Testis (tissue), 2 donors: ENCODE measurements at regions not wholly inside any gene's neighbourhood (a gene's known extent, or its start where the extent isn't known, plus 50 kb on each side); places are given as distances from the start of the nearest gene placed in this dataset.

Experiments
- POLR2A ChIP-seq: fragments of 450-650 bp; IDR thresholded peaks from one replicate; pipeline ENCODE4 v1.6.1; 2017; ENCODE audit warnings: antibody characterized with exemption, mild to moderate bottlenecking, moderate library complexity
- TF ChIP-seq, protein P1 (sequence below), 3 experiments: fragments of 450-650 bp in 2 of 3; fragments of 200-600 bp in 1 of 3; sonication (generic) in 1 of 3; IDR thresholded peaks; one replicate each; pipeline ENCODE4 v1.5.1; 2016 to 2019; ENCODE audit warnings: antibody characterized with exemption in 3 of 3, mild to moderate bottlenecking in 2 of 3, moderate library complexity in 1 of 3

DNA sequence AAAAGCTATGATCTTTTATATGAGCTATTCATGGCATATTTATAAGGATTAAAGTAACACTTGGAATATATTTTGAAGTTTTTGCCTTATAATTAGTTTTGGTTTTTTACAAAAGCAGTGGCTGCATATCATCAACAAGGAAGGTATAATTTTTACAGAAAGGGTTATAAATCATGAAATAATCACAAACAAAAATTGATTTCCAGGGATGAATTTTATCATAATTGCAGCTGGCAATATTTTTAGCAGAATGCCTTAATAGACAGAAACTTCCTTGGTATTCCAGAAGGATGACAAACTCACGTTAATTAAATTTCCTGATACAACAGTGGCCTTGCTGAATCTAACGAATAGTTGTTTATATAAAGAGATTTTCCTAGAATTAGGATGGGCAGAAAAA lies 260.5 kb upstream of the SLC39A10 start:
- TF ChIP-seq, protein P1, sequence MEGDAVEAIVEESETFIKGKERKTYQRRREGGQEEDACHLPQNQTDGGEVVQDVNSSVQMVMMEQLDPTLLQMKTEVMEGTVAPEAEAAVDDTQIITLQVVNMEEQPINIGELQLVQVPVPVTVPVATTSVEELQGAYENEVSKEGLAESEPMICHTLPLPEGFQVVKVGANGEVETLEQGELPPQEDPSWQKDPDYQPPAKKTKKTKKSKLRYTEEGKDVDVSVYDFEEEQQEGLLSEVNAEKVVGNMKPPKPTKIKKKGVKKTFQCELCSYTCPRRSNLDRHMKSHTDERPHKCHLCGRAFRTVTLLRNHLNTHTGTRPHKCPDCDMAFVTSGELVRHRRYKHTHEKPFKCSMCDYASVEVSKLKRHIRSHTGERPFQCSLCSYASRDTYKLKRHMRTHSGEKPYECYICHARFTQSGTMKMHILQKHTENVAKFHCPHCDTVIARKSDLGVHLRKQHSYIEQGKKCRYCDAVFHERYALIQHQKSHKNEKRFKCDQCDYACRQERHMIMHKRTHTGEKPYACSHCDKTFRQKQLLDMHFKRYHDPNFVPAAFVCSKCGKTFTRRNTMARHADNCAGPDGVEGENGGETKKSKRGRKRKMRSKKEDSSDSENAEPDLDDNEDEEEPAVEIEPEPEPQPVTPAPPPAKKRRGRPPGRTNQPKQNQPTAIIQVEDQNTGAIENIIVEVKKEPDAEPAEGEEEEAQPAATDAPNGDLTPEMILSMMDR (IDR thresholded peaks at IDR 0.05) = no peak
- no peak for TF ChIP-seq POLR2A
